GM12865 (cell line): ENCODE measurements at regions not wholly inside any gene's neighbourhood (a gene's known extent, or its start where the extent isn't known, plus 50 kb on each side); places are given as distances from the start of the nearest gene placed in this dataset.

Experiments used
- DNase-seq: peaks from one replicate; pipeline ENCODE4 v3.0.0; 2010; ENCODE audit warnings: low read depth
- H3K4me3 ChIP-seq: 2 replicates; pipeline ENCODE4 v1.5.1; 2011; ENCODE audit warnings: mild to moderate bottlenecking, low read depth, low read length, control low read depth
- TF ChIP-seq, protein P1 (sequence below): IDR thresholded peaks from 2 replicates; pipeline ENCODE4 v1.5.1; 2011; ENCODE audit warnings: low read length, control low read depth, low read depth, inconsistent platforms; ENCODE audit not compliant: insufficient read depth; ENCODE audit errors: missing control alignments

DNA sequence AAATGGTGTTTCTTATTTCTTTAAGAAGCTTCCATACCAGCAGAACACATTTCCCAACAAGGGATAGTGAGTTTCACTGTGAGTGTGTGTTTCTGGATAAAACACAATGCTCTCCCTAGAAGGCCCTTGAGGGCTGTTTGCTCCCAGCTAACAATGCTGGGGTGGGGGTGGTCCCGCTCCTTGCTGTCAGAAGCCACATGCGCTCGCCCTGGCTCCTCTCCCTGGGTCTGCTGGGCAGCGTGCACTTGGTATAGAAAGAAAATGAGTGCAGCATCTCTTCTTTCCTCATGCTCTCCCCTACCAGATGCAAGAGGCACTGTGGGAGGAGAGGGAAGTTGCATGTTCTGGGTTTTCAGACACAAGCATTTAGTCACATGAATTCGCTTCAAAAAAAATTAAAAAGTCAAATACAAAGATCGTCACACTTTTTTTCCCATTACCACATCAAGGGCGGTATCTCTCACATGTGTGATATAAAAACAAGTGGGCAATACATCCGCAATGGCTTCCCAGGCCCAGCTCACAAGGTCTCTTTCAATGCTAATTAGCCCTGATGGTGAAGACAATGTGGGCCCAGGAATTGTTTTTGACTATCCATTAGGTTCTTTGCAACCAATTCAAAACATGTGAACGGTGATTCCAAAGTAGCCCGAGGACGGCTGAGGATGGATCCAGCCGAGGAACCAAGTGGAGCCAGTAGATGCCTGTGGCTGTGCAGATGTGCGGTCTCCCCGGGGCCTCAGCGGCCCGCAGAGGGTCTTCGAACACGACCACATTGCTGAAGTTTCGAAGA, 603.6 kb downstream of the IRX1 start:
- H3K4me3 ChIP-seq, result no peak overlapping the region
- no peak for DNase-seq
- TF ChIP-seq, protein P1, sequence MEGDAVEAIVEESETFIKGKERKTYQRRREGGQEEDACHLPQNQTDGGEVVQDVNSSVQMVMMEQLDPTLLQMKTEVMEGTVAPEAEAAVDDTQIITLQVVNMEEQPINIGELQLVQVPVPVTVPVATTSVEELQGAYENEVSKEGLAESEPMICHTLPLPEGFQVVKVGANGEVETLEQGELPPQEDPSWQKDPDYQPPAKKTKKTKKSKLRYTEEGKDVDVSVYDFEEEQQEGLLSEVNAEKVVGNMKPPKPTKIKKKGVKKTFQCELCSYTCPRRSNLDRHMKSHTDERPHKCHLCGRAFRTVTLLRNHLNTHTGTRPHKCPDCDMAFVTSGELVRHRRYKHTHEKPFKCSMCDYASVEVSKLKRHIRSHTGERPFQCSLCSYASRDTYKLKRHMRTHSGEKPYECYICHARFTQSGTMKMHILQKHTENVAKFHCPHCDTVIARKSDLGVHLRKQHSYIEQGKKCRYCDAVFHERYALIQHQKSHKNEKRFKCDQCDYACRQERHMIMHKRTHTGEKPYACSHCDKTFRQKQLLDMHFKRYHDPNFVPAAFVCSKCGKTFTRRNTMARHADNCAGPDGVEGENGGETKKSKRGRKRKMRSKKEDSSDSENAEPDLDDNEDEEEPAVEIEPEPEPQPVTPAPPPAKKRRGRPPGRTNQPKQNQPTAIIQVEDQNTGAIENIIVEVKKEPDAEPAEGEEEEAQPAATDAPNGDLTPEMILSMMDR, result no peak

- no peak overlapping the region for H3K4me3 ChIP-seq
- TF ChIP-seq, protein P1, result no peak
- DNase-seq, result no peak
Observed at GRCh38 chr5:4203146-4203545, 607.5 kb downstream of the IRX1 start.

GRCh38 chr5:4204276-4205141, 608.9 kb downstream of the IRX1 start:
- no peak overlapping the region for H3K4me3 ChIP-seq
- TF ChIP-seq, protein P1, result no peak
- no peak for DNase-seq

DNA sequence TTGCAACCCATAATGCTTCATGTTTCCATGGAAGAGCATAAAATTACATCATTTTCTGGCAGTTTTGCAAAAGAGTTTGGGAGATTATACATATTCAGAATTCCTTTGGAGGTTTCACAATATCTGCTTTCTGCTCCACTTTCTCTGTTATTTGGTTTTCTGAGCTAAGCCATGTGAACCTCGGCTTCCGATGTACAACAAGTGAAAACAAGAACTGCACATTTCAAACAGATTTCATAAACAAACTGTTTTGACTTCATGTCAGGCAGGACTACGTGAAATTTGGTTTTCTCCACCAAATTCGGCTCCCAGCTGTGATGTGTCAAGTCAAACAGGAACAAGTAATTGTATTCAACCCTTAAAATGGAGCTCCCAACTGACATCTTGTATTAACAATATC, 609.8 kb downstream of the IRX1 start:
- no peak for DNase-seq
- no peak overlapping the region for H3K4me3 ChIP-seq
- TF ChIP-seq, protein P1, result no peak

- H3K4me3 ChIP-seq, result no peak overlapping the region
Observed at GRCh38 chr5:4206127-4206526, 610.5 kb downstream of the IRX1 start.

DNA sequence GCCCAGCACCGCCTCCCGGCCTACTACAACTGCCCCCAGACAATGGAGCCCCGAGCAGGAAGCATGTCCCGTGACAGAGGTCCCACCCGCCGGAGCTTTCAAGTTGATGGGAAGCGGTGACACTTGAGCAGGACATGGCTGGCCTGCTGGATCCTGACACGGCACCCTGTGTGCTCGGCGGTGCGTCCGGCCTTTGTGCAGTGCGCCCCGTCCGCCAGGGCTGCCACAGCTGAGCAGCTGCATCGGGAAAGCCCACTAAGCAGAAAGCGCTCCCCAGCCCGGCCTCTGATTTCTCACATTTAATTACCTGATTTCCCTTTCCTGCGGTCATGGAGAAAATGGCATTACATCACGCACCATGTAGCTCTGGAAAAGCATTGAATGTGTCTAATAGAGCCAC, 611.9 kb downstream of the IRX1 start:
- TF ChIP-seq, protein P1, result no peak
- DNase-seq, result no peak
- H3K4me3 ChIP-seq, result no peak overlapping the region

More at GRCh38 chr5:4206127-4206526, 610.5 kb downstream of the IRX1 start:
- DNase-seq, result no peak
- TF ChIP-seq, protein P1, result no peak

GRCh38 chr5:4208537-4208936, 612.9 kb downstream of the IRX1 start:
- TF ChIP-seq, protein P1, result no peak
- no peak for DNase-seq
- no peak overlapping the region for H3K4me3 ChIP-seq
